ENCODE measurements at regions not wholly inside any gene's neighbourhood (a gene's known extent, or its start where the extent isn't known, plus 50 kb on each side); places are given as distances from the start of the nearest gene placed in this dataset.

DNA sequence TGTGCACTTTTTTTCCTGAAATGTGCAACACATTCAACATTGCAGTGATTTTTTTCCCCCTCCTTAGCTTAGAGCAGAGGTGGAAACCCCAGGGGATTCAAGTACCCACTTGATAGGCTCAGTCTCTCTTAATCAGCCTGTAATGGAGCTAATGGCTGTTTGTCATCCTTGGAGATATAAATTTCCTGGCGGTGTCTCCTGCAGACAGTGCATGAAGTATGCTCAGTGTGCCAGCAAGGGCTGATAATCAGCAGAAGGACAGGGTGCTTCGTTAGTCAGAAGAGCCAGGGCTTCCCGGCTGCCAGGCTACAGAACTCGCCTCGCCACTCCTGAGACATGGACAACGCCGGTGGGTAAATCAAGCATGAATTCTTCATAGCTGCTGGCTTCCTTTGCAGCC is 69.8 kb upstream of the PHACTR2 start:
- peak; percentile 9 for DNase-seq (ENCODE audit: low read depth)
- TF ChIP-seq CTCF (IDR thresholded peaks at IDR 0.05; ENCODE audit: insufficient read depth, low read depth, low read length, missing control alignments), result no peak
- no peak overlapping the region for H3K4me3 ChIP-seq (ENCODE audit: low read length)

DNA sequence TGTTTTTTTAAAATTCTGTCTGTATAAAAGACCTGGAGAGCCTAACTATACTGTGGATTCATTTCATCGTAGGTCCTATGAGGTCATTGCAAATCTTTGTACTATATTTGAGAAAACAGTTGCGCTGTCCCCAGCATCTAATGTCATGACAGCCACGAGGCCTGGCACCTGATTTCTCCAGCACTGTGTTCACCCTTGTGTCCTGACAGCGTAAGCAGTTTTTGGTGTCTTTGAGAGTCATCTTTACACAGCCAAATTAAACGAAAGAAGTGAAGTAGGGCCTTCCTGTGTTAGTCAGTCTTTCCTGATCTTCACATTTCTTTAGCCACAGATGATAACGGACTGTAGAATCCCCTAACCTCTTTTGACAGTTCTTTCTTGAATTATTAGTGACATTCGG is 70.6 kb upstream of the PHACTR2 start:
- no peak overlapping the region for H3K4me3 ChIP-seq (ENCODE audit: low read length)
- DNase-seq (ENCODE audit: low read depth), result no peak
- TF ChIP-seq CTCF (IDR thresholded peaks at IDR 0.05; ENCODE audit: insufficient read depth, low read depth, low read length, missing control alignments), result no peak

- no peak overlapping the region for H3K4me3 ChIP-seq (ENCODE audit: low read length)
- no peak for TF ChIP-seq CTCF (IDR thresholded peaks at IDR 0.05; ENCODE audit: insufficient read depth, low read depth, low read length, missing control alignments)
- no peak for DNase-seq (ENCODE audit: low read depth)
Observed at GRCh38 chr6:143605906-143606521, 71.8 kb upstream of the PHACTR2 start.

DNA sequence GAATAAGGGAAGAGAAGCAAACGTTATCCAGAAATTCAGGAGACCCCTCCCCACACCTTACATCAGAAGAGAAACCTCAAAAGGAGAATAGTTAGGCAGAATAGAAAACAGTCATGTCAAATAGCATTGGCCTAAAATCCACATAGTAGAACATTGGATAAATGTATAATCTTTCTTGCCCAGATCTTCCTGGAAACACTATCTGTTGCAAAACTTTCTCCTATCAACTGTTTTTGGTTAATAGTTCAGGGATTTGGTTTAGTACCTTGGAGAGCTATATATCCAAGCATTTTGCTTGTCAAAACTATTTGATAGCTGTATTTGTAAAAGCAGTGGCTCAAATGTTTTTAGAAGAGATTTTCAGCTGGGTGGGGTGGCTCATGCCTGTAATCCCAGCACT is 74.3 kb upstream of the PHACTR2 start:
- TF ChIP-seq CTCF (IDR thresholded peaks at IDR 0.05; ENCODE audit: insufficient read depth, low read depth, low read length, missing control alignments), result no peak
- no peak for DNase-seq (ENCODE audit: low read depth)
- no peak overlapping the region for H3K4me3 ChIP-seq (ENCODE audit: low read length)

GRCh38 chr6:143601504-143601903 is 76.3 kb upstream of the PHACTR2 start:
- no peak for TF ChIP-seq CTCF (IDR thresholded peaks at IDR 0.05; ENCODE audit: insufficient read depth, low read depth, low read length, missing control alignments)
- no peak overlapping the region for H3K4me3 ChIP-seq (ENCODE audit: low read length)
- no peak for DNase-seq (ENCODE audit: low read depth)

DNA sequence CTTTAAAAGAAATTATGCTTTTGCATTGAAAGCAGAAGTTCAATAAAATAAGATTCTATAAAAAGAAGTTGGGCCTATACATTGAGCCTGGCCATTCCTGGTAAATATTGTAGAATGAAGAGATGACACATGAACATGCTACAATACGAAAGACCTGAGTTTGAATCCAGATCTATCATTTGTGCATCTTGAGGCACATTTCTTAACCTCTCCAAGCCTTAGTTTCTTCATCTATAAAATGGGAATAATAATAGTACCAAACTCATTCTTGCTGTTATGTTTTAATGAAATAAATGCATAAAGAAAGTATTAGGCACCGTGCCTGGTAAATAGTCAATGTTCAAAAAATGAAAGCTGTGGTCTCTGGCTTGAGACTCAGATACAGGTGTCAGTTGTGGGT is 76.9 kb upstream of the PHACTR2 start:
- TF ChIP-seq CTCF (IDR thresholded peaks at IDR 0.05; ENCODE audit: insufficient read depth, low read depth, low read length, missing control alignments), result no peak
- no peak overlapping the region for H3K4me3 ChIP-seq (ENCODE audit: low read length)
- no peak for DNase-seq (ENCODE audit: low read depth)

GRCh38 chr6:143598466-143599080 is 79.2 kb upstream of the PHACTR2 start:
- no peak for DNase-seq (ENCODE audit: low read depth)
- no peak for TF ChIP-seq CTCF (IDR thresholded peaks at IDR 0.05; ENCODE audit: insufficient read depth, low read depth, low read length, missing control alignments)
- H3K4me3 ChIP-seq (ENCODE audit: low read length), result no peak overlapping the region

Measured in epithelial cell of esophagus (primary cell).